WERI-Rb-1 (cell line): ENCODE measurements at regions not wholly inside any gene's neighbourhood (a gene's known extent, or its start where the extent isn't known, plus 50 kb on each side); places are given as distances from the start of the nearest gene placed in this dataset.
"Not testable (repeated sequence)": the region's sequence is repeated elsewhere in the genome, so short reads cannot be mapped to it uniquely, and the experiment has no call there.

Experiments used
- DNase-seq: peaks from one replicate; pipeline ENCODE4 v3.0.0-alpha.2; 2020
- H3K27ac ChIP-seq: fragments of 250-450 bp; sonication (Bioruptor Pico); 2 replicates; pipeline ENCODE4 v1.5.1; 2020; ENCODE audit warnings: mild to moderate bottlenecking, moderate library complexity
- H3K27me3 ChIP-seq: fragments of 250-450 bp; sonication (Bioruptor Pico); 2 replicates; pipeline ENCODE4 v1.5.1; 2021; ENCODE audit warnings: mild to moderate bottlenecking, low read depth, moderate library complexity; ENCODE audit not compliant: insufficient read depth, severe bottlenecking
- H3K36me3 ChIP-seq: fragments of 250-450 bp; sonication (Bioruptor Pico); 2 replicates; pipeline ENCODE4 v1.5.1; 2020; ENCODE audit warnings: mild to moderate bottlenecking, moderate library complexity
- H3K4me3 ChIP-seq: 2 replicates; pipeline ENCODE4 v1.5.1; 2011; ENCODE audit warnings: low read depth, mild to moderate bottlenecking, control low read depth, low read length
- H3K9me3 ChIP-seq: fragments of 250-450 bp; sonication (Bioruptor Pico); 2 replicates; pipeline ENCODE4 v1.5.1; 2021; ENCODE audit warnings: mild to moderate bottlenecking, moderate library complexity; ENCODE audit not compliant: severe bottlenecking
- CTCF ChIP-seq: IDR thresholded peaks from 2 replicates; pipeline ENCODE4 v1.5.1; 2011; ENCODE audit warnings: low read depth, mild to moderate bottlenecking, control low read depth, inconsistent platforms, low read length

- Histone ChIP-seq H3K27me3 (no peaks in the 10 kb centered on the region), H3K4me3 (no peak overlapping the region), H3K27ac (no peak overlapping the region), H3K36me3 (no peaks in the 10 kb centered on the region), H3K9me3 (no peaks in the 10 kb centered on the region)
- no peak for TF ChIP-seq CTCF
- DNase-seq, result no peak
These were observed 435.9 kb upstream of the ZNF804A start for GRCh38 chr2:184162426-184162825.

- H3K36me3 ChIP-seq, H3K9me3 ChIP-seq, H3K4me3 ChIP-seq, H3K27ac ChIP-seq, H3K27me3 ChIP-seq, DNase-seq: not testable (repeated sequence)
These were observed 429.5 kb upstream of the ZNF804A start for GRCh38 chr2:184168823-184169222.

GRCh38 chr2:184169366-184169765, 429.0 kb upstream of the ZNF804A start:
- Histone ChIP-seq H3K27me3 (no peaks in the 10 kb centered on the region), H3K9me3 (no peaks in the 10 kb centered on the region), H3K4me3 (no peak overlapping the region), H3K36me3 (no peaks in the 10 kb centered on the region), H3K27ac (no peak overlapping the region)
- TF ChIP-seq CTCF, result no peak
- DNase-seq, result no peak

GRCh38 chr2:184174493-184175104, 423.7 kb upstream of the ZNF804A start:
- Histone ChIP-seq H3K27ac (no peak overlapping the region), H3K4me3 (no peak overlapping the region), H3K9me3 (no peaks in the 10 kb centered on the region), H3K36me3 (no peaks in the 10 kb centered on the region), H3K27me3 (no peaks in the 10 kb centered on the region)
- DNase-seq, result no peak
- no peak for TF ChIP-seq CTCF

- H3K36me3 ChIP-seq, result no peaks in the 10 kb centered on the region
- no peak for TF ChIP-seq CTCF
- H3K4me3 ChIP-seq, result no peak overlapping the region
These were observed 420.1 kb upstream of the ZNF804A start for GRCh38 chr2:184178229-184178628.

GRCh38 chr2:184186436-184186835, 411.9 kb upstream of the ZNF804A start:
- no peak for DNase-seq
- Histone ChIP-seq H3K36me3 (no peaks in the 10 kb centered on the region), H3K4me3 (no peak overlapping the region), H3K27me3 (no peaks in the 10 kb centered on the region), H3K9me3 (no peaks in the 10 kb centered on the region), H3K27ac (no peak overlapping the region)
- no peak for TF ChIP-seq CTCF

More at GRCh38 chr2:184178229-184178628, 420.1 kb upstream of the ZNF804A start:
- no peak for DNase-seq
- Histone ChIP-seq H3K27me3 (no peaks in the 10 kb centered on the region), H3K27ac (no peak overlapping the region), H3K9me3 (no peaks in the 10 kb centered on the region)
